K562 (cell line): ENCODE measurements at regions not wholly inside any gene's neighbourhood (a gene's known extent, or its start where the extent isn't known, plus 50 kb on each side); places are given as distances from the start of the nearest gene placed in this dataset.

Source experiments
- ATAC-seq: fragments of 200-7000 bp; cut with Tn5 transposase; 3 replicates; pipeline ENCODE4 v1.9.1; 2020; ENCODE audit warnings: moderate library complexity
- BruUV-seq: library from RNA; stranded (reverse); fragments of 400-500 nt; replicated peaks from 2 replicates; lab custom pipeline; 2021; lab: Mats Ljungman, UMichigan
- CTCF ChIA-PET: fragments of 300-600 bp; formaldehyde crosslinking; extraction: SDS; loops from one replicate; lab custom pipeline; 2021; ENCODE audit warnings: low intra/inter-chr PET ratio; lab: Yijun Ruan, JAX
- POLR2A ChIA-PET: fragments of 300-600, 350-650 bp; sonication (Branson Sonifier 250); formaldehyde crosslinking; extraction: SDS; loops from one replicate; lab custom pipeline; 2021; ENCODE audit warnings: antibody characterized with exemption, inconsistent platforms; lab: Yijun Ruan, JAX
- DNase-seq, 4 experiments: peaks; one replicate each; pipeline versions ENCODE4 v3.0.0 to v3.0.0-alpha.2; 2011 to 2018; ENCODE audit warnings: low spot score in 3 of 4, mixed read lengths in 3 of 4; ENCODE audit errors: extremely low read depth in 1 of 4
- FAIRE-seq: peaks from 2 replicates; lab custom pipeline; 2011; peaks lifted over from hg19 to GRCh38; lab: Jason Lieb, UNC
- H2AFZ ChIP-seq: 2 replicates; pipeline ENCODE4 v1.6.0; 2011; ENCODE audit warnings: low read depth, low read length, control low read depth, inconsistent platforms
- H3K27ac ChIP-seq: fragments of 200-600 bp; 3 replicates; pipeline ENCODE4 v1.8.0; 2011; ENCODE audit warnings: low read depth, mild to moderate bottlenecking, control low read depth, inconsistent platforms, low read length, moderate library complexity, mixed read lengths; ENCODE audit errors: extremely low read depth
- H3K27me3 ChIP-seq, 2 experiments: fragments of 300-600 bp in 1 of 2; 2 replicates in 1 of 2; 3 replicates in 1 of 2; pipeline versions ENCODE4 v1.6.0 to v1.8.0; 2011; ENCODE audit warnings: inconsistent platforms in 2 of 2, low read length in 2 of 2, mild to moderate bottlenecking in 1 of 2, mixed read lengths in 1 of 2, moderate library complexity in 1 of 2; ENCODE audit not compliant: control insufficient read depth in 2 of 2, insufficient read depth in 2 of 2
- H3K36me3 ChIP-seq: fragments of 300-600 bp; 3 replicates; pipeline ENCODE4 v1.8.0; 2011; ENCODE audit warnings: mild to moderate bottlenecking, low read length, inconsistent platforms; ENCODE audit not compliant: control insufficient read depth, insufficient read depth
- H3K4me1 ChIP-seq, 2 experiments: fragments of 200-600 bp in 1 of 2; replicated peaks in 1 of 2; 2 replicates in 1 of 2; 3 replicates in 1 of 2; pipeline versions ENCODE4 v1.5.1 to v1.8.0; 2011; ENCODE audit warnings: inconsistent platforms in 2 of 2, low read length in 2 of 2, mild to moderate bottlenecking in 1 of 2, mixed read lengths in 1 of 2, moderate library complexity in 1 of 2; ENCODE audit not compliant: control insufficient read depth in 2 of 2, insufficient read depth in 2 of 2
- H3K4me2 ChIP-seq: 2 replicates; pipeline ENCODE4 v1.6.1; 2011; ENCODE audit warnings: low read length, control low read depth, inconsistent platforms, mixed read lengths; ENCODE audit not compliant: insufficient read depth
- H3K4me3 ChIP-seq: fragments of 200-600 bp; sonication (generic), shearing (Covaris generic); 2 replicates; pipeline ENCODE4 v1.5.1; 2016; ENCODE audit warnings: control low read depth, inconsistent platforms
- H3K79me2 ChIP-seq: fragments of 200-600 bp; 3 replicates; pipeline ENCODE4 v1.8.0; 2011; ENCODE audit warnings: low read length, inconsistent platforms; ENCODE audit not compliant: control insufficient read depth, insufficient read depth
- H3K9ac ChIP-seq, 2 experiments: 2 replicates each; pipeline versions ENCODE4 v1.6.0 to v1.6.1; 2011; ENCODE audit warnings: low read depth in 2 of 2, low read length in 2 of 2, control low read depth in 1 of 2, inconsistent platforms in 1 of 2, mild to moderate bottlenecking in 1 of 2, mixed read lengths in 1 of 2; ENCODE audit not compliant: insufficient read depth in 1 of 2
- H3K9me1 ChIP-seq: one replicate; pipeline ENCODE4 v1.6.0; 2011; ENCODE audit warnings: inconsistent platforms, mild to moderate bottlenecking, low read length, moderate library complexity; ENCODE audit not compliant: control insufficient read depth, insufficient read depth
- H3K9me3 ChIP-seq: replicated peaks from 2 replicates; pipeline ENCODE4 v1.5.1; 2011; ENCODE audit warnings: low read depth, low read length, inconsistent platforms; ENCODE audit not compliant: control insufficient read depth, insufficient read depth
- H4K20me1 ChIP-seq: replicated peaks from 2 replicates; pipeline ENCODE4 v1.6.1; 2011; ENCODE audit warnings: low read length, inconsistent platforms, mixed read lengths; ENCODE audit not compliant: control insufficient read depth, insufficient read depth
- CEBPG ChIP-seq, 3 experiments: fragments of 200-800 bp in 1 of 3; sonication (Bioruptor generic) in 1 of 3; sonication (generic) in 1 of 3; formaldehyde crosslinking in 1 of 3; IDR thresholded peaks in 2 of 3; conservative IDR thresholded peaks in 1 of 3; 2 replicates each; pipeline versions ENCODE4 v1.6.1 to v1.8.0; 2016 to 2022; ENCODE audit warnings: missing compliant biosample characterization in 2 of 3, missing genetic modification characterization in 2 of 3, mild to moderate bottlenecking in 1 of 3, missing genetic modification reagents in 1 of 3
- ELF4 ChIP-seq: fragments of 450-650 bp; formaldehyde crosslinking; IDR thresholded peaks from 2 replicates; pipeline ENCODE4 v1.4.0; 2022; ENCODE audit warnings: missing genetic modification characterization
- IRF2 ChIP-seq: sonication (generic); formaldehyde crosslinking; IDR thresholded peaks from 2 replicates; pipeline ENCODE4 v1.8.1; 2022; ENCODE audit warnings: mild to moderate bottlenecking, missing genetic modification reagents
- TCFL5 ChIP-seq: fragments of 250-450 bp; sonication (Bioruptor Pico); conservative IDR thresholded peaks from 2 replicates; pipeline ENCODE4 v1.6.1; 2021; ENCODE audit warnings: mild to moderate bottlenecking, moderate library complexity, matching md5 sums
- TOE1 ChIP-seq, 2 experiments: fragments of 450-650 bp in 1 of 2; sonication (generic) in 1 of 2; formaldehyde crosslinking in 1 of 2; IDR thresholded peaks; 2 replicates each; pipeline versions ENCODE4 v1.7.1 to v1.8.0; 2016 to 2022; ENCODE audit warnings: borderline replicate concordance in 2 of 2, mild to moderate bottlenecking in 2 of 2, antibody characterized with exemption in 1 of 2, inconsistent platforms in 1 of 2, low read depth in 1 of 2, missing genetic modification reagents in 1 of 2, moderate library complexity in 1 of 2
- UBTF ChIP-seq, 2 experiments: IDR thresholded peaks; 2 replicates each; pipeline ENCODE4 v1.6.1; 2012; ENCODE audit warnings: improper control_type of control experiment in 2 of 2, low read depth in 2 of 2, low read length in 2 of 2, borderline replicate concordance in 1 of 2
- ZNF282 ChIP-seq: sonication (generic); formaldehyde crosslinking; IDR thresholded peaks from 2 replicates; pipeline ENCODE4 v1.8.1; 2023; ENCODE audit warnings: missing genetic modification reagents
- ZNF384 ChIP-seq: IDR thresholded peaks from 2 replicates; pipeline ENCODE4 v1.6.1; 2012; ENCODE audit warnings: low read depth, low read length, improper control_type of control experiment
- WGBS: fragments of 100-300 bp; shearing (Covaris generic); methylation state at CpG from one replicate; pipeline ENCODE4 v1.1.6; 2016; ENCODE audit warnings: low coverage, mixed read lengths; ENCODE audit not compliant: insufficient coverage; ENCODE audit errors: missing lambda C conversion rate; 5-methylcytosine and 5-hydroxymethylcytosine counted together
- in situ Hi-C: fragments of 300-500 bp; cut with MboI; formaldehyde crosslinking; loops from 4 replicates; pipeline ENCODE4 v1.15.0; 2018; ENCODE audit warnings: inconsistent platforms, mixed read lengths
- intact Hi-C: fragments of 100-400 bp; cut with micrococcal nuclease; formaldehyde crosslinking; loops from 2 replicates; pipeline ENCODE4 v1.14.2; 2022
- TF ChIP-seq, protein P1 (sequence below): fragments of 250-450 bp; sonication (Bioruptor Pico); IDR thresholded peaks from 2 replicates; pipeline ENCODE4 v1.8.0; 2021; ENCODE audit warnings: moderate library complexity, mild to moderate bottlenecking, inconsistent platforms
- TF ChIP-seq, protein P2 (sequence below): IDR thresholded peaks from 2 replicates; pipeline ENCODE4 v1.6.1; 2011; ENCODE audit warnings: borderline replicate concordance, low read depth, mild to moderate bottlenecking, moderate library complexity, low read length; ENCODE audit not compliant: insufficient read depth, poor library complexity, severe bottlenecking
- TF ChIP-seq, protein P3 (sequence below): fragments of 250-450 bp; sonication (Bioruptor Pico); IDR thresholded peaks from 2 replicates; pipeline ENCODE4 v1.4.0; 2020
- TF ChIP-seq, protein P4 (sequence below): fragments of 250-450 bp; sonication (Bioruptor Pico); IDR thresholded peaks from 2 replicates; pipeline ENCODE4 v1.4.0; 2020; ENCODE audit warnings: borderline replicate concordance

- H3K9me1 ChIP-seq, result no peaks in the 10 kb centered on the region
- H4K20me1 ChIP-seq, result no peaks in the 10 kb centered on the region
- H2AFZ ChIP-seq, result no peak overlapping the region
- H3K4me1 ChIP-seq, result no peaks in the 10 kb centered on the region
- WGBS, result 0% methylated on average over 1 of the region's 1 CpG
- H3K9me3 ChIP-seq, result no peaks in the 10 kb centered on the region
- H3K27ac ChIP-seq, result no peak overlapping the region
- DNase-seq, result no peak
- in situ Hi-C loops (no loop called here), intact Hi-C loops (no loop called here)
- no peaks in the 10 kb centered on the region for H3K79me2 ChIP-seq
- FAIRE-seq, result no peak
- POLR2A ChIA-PET, result no interaction called here
- no peak overlapping the region for H3K4me3 ChIP-seq
- no peak overlapping the region for H3K9ac ChIP-seq
- CTCF ChIA-PET, result no interaction called here
- H3K4me2 ChIP-seq, result no peak overlapping the region
- H3K27me3 ChIP-seq, result no peaks in the 10 kb centered on the region
- ATAC-seq, result no peak
- no peaks in the 10 kb centered on the region for H3K36me3 ChIP-seq
- no TSS peak for BruUV-seq
- TF ChIP-seq ZNF282 (CRISPR knock-in tag) (no peak), ELF4 (CRISPR knock-in tag) (no peak), UBTF (IDR thresholded peaks at IDR 0.05; ENCODE audit: borderline replicate concordance in 1 of 2, low read depth in 2 of 2, low read length in 2 of 2) (no peak), TOE1 (IDR thresholded peaks at IDR 0.05; ENCODE audit: borderline replicate concordance) (no peak), TOE1 (CRISPR knock-in tag; IDR thresholded peaks at IDR 0.05; ENCODE audit: borderline replicate concordance, low read depth) (no peak), CEBPG (CRISPR knock-in tag; IDR thresholded peaks at IDR 0.05) (no peak), CEBPG (tag; conservative IDR thresholded peaks at IDR 0.05 in 1 of 2, IDR thresholded peaks at IDR 0.05 in 1 of 2) (no peak), ZNF384 (no peak), TCFL5 (CRISPR knock-in tag) (no peak), IRF2 (CRISPR knock-in tag) (no peak)
- TF ChIP-seq, protein P1, sequence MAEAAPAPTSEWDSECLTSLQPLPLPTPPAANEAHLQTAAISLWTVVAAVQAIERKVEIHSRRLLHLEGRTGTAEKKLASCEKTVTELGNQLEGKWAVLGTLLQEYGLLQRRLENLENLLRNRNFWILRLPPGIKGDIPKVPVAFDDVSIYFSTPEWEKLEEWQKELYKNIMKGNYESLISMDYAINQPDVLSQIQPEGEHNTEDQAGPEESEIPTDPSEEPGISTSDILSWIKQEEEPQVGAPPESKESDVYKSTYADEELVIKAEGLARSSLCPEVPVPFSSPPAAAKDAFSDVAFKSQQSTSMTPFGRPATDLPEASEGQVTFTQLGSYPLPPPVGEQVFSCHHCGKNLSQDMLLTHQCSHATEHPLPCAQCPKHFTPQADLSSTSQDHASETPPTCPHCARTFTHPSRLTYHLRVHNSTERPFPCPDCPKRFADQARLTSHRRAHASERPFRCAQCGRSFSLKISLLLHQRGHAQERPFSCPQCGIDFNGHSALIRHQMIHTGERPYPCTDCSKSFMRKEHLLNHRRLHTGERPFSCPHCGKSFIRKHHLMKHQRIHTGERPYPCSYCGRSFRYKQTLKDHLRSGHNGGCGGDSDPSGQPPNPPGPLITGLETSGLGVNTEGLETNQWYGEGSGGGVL (CRISPR knock-in tag), result no peak
- TF ChIP-seq, protein P2, sequence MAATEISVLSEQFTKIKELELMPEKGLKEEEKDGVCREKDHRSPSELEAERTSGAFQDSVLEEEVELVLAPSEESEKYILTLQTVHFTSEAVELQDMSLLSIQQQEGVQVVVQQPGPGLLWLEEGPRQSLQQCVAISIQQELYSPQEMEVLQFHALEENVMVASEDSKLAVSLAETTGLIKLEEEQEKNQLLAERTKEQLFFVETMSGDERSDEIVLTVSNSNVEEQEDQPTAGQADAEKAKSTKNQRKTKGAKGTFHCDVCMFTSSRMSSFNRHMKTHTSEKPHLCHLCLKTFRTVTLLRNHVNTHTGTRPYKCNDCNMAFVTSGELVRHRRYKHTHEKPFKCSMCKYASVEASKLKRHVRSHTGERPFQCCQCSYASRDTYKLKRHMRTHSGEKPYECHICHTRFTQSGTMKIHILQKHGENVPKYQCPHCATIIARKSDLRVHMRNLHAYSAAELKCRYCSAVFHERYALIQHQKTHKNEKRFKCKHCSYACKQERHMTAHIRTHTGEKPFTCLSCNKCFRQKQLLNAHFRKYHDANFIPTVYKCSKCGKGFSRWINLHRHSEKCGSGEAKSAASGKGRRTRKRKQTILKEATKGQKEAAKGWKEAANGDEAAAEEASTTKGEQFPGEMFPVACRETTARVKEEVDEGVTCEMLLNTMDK, result no peak
- TF ChIP-seq, protein P3, sequence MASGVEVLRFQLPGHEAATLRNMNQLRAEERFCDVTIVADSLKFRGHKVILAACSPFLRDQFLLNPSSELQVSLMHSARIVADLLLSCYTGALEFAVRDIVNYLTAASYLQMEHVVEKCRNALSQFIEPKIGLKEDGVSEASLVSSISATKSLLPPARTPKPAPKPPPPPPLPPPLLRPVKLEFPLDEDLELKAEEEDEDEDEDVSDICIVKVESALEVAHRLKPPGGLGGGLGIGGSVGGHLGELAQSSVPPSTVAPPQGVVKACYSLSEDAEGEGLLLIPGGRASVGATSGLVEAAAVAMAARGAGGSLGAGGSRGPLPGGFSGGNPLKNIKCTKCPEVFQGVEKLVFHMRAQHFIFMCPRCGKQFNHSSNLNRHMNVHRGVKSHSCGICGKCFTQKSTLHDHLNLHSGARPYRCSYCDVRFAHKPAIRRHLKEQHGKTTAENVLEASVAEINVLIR (CRISPR knock-in tag), result no peak
- TF ChIP-seq, protein P4, sequence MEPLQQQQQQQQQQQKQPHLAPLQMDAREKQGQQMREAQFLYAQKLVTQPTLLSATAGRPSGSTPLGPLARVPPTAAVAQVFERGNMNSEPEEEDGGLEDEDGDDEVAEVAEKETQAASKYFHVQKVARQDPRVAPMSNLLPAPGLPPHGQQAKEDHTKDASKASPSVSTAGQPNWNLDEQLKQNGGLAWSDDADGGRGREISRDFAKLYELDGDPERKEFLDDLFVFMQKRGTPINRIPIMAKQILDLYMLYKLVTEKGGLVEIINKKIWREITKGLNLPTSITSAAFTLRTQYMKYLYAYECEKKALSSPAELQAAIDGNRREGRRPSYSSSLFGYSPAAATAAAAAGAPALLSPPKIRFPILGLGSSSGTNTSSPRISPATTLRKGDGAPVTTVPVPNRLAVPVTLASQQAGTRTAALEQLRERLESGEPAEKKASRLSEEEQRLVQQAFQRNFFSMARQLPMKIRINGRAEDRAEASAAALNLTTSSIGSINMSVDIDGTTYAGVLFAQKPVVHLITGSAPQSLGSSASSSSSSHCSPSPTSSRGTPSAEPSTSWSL (CRISPR knock-in tag), result no peak
These were observed 712.5 kb upstream of the ANKRD30A start for GRCh38 chr10:36412942-36413341.
